ENCODE measurements at regions not wholly inside any gene's neighbourhood (a gene's known extent, or its start where the extent isn't known, plus 50 kb on each side); places are given as distances from the start of the nearest gene placed in this dataset.
"Not testable (repeated sequence)": the region's sequence is repeated elsewhere in the genome, so short reads cannot be mapped to it uniquely, and the experiment has no call there.

DNA sequence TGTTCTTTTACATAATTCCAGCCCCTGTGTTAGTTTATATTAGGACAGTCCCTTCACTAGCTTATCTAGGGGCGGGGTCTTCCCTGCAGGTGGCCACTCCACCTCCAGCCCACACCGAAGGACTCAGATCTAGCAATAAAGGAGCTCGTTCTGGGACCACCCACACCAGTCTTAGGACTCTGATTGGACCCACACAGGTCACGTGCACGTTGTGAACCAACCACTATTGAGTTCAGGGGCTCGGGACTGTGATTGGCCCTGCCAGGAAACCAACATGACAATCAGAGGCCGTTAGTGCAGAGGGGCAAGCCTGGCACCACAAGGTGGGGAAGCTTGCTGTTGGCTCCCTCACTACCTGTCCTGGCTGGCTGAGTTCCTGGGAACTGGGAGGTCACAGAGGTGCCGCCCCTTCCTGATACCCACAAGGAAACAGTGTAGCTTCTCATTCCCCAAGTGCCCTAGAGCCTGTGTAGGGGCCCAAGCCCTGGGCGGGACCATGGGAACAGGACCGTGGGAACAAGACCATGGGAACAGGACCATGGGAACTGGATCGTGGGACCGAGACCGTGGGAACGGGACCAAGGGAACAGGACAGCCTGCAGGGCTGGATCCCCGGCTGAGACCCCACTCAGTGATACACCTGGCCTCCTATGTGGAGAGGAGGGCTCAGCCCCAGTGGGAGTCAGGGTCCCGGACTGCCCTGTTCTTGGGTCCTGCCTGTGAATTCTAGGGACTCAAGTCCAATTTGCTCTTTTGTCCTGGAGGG is 297.8 kb downstream of the ADGRD1 start:
- DNase-seq: no peak

DNA sequence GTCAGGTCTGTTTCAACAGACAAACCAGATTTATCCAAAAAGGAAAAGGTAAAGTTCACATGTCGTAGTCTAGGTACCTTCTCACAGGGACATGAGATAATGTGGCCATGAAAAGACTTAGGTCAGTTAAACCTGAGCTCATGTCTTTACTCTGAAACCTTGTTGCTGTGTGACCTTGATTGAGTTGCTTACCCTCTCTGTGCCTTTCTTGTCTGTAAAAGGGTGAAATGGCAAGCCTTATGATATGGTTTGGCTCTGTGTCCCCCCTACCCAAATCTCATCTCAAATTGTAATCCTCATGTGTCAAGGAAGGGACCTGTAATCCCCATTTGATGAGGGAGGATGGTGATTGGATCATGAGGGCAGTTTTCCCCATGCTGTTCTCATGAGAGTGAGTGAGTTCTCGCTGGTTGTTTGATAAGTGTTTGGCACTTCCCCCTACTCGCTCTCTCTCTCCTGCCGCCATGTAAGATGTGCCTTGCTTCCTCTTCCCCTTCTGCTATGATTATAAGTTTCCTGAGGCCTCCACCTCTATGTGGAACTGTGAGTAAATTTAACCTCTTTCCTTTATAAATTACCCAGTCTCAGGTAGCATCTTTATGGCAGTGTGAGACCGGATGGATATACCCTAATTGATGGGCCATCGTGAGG is 299.8 kb downstream of the ADGRD1 start:
- DNase-seq: no peak

DNA sequence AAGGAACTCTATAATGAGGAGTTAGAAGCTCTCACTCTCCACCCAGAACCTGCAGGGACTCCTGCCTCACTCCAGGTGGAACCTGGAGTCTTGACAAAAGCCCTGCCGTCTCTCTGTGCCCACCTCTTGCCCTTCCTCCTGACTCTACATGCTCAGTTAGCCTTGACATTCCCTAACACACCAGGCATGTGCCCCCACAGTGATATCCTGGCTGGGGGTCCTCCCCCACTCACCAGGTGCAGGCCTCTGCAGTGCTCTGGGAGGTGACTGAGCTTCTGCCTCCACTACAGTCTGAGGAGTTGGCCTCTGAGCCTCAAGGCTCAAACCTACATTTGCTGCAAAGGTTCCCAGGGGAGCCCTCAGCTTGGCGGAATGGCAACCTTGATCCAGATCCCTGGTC is 300.7 kb downstream of the ADGRD1 start:
- DNase-seq: no peak

DNA sequence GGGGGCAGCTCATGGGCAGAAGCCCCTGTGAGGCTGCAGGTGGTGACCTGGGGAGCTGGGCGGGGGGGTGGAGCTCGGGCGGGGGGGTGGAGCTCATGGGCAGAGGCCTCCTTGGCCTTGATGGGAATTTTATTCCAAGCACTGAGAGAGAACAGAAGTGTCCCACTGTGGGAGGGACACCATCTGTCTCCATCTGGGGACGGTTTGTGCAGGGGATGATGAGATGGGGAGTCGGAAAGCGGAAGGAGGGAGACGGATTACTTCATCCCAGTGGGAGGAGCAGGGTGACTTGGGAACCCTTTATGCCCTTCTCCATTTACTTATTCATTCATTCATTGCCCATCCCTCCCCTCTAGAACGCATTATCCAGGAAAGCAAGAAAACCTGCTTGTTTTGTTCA is 304.7 kb downstream of the ADGRD1 start:
- DNase-seq: no peak

DNA sequence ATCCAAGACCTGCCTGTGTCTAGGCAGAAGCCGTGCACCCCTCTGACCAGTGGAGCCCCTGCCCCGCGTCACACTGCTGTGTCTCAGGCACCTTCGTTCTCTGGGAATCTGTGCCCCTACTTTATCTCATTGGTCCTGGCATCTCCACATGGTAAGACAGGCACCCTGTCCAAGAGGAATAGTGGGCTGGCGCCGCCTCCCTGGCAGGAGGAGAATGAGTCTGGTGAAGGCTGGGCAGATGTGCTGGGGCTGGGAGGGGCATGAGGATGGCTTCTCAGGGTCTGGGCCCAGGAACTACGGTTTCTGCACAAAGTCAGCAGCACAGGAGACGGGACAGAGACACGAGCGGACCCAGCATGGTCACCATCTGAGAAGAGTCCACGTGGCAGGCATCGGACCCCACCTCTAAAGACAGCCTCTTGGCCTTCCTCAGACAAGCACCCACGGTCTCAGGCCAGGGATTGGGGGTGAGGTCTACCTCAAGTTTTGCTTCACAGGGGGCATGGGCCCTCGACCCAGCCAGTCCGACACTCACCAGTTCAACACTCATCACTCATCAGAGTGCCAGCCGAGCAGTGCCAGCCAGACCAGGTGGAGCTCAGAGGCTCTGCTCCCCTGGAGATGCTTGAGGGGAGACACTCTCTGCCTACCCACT is 306.7 kb downstream of the ADGRD1 start:
- no peak for DNase-seq

DNA sequence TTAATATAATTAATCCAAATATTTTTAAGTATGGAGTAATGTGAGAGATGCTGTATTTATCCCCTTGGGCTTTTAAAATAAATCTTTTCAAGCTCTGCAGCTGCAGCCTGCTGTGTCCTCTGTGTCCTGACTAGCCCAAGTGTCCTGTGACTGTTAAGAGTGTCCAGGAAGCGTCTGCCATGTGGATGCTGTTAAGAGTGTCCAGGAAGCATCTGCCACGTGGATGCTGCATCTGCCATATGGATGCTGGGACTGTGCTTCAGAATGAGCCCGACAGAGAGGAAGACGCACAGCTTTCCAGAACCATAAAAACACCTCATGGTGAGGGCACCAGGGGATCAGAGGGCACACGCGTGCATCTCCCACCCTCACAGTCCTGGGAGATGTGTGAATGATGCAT is 307.2 kb downstream of the ADGRD1 start:
- DNase-seq: no peak

DNA sequence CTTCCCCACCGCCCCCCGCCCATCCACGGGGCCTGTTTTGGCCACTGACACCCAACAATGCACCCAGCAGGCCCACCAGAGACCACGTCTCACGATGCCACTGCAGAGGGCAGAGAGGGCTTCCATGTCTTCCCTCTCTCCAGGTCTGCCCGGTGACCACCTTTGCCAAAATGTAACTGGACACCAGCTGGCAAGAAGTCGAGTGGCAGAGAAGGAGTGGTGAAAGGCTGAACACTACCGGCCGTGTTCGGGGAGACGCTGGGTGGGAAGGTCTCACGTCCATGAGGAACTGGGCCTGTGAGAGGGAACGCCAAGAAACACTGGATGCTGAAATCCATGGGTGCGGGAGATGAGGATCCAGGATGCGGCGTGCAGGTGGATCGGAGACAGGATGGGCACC is 308.2 kb downstream of the ADGRD1 start:
- DNase-seq: no peak

DNA sequence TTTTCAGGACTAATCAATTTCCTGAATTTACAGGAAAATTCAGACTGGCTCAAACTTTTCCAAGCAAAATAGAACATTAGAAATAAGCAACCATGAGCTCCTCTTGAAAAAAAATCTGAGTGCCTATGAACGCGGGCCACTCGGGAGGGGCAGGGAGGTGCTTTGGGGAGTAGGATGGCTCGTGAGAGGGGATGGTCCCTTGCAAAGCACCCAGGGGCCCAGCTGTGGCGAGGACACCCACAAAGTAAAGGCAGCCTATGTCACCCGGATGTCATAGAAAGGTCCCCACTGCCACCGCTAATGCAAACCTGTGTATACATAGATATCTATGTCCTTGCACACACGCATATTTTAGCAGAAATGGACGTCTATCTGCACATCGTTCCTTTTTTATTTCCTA is 309.9 kb downstream of the ADGRD1 start:
- DNase-seq: no peak

DNA sequence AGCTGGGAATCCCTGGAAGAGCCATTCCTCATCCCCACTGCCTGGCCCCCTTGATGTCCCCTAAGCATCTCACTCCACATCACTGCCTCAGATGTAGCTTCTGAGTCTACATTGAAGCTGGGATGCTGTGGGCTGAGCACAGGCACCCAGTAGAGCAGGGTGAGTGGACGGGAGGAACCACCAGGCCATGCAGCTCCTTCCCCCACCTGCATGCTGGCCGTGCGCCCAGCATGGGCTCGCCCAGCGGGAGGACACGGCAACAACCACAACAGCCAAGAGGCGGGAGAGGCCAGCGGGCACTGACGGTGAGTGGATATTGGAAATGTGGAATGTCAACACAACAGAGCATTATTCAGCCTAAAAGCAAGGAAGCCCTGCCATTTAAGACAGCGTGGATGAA is 310.9 kb downstream of the ADGRD1 start:
- peak; percentile 3 for DNase-seq

DNA sequence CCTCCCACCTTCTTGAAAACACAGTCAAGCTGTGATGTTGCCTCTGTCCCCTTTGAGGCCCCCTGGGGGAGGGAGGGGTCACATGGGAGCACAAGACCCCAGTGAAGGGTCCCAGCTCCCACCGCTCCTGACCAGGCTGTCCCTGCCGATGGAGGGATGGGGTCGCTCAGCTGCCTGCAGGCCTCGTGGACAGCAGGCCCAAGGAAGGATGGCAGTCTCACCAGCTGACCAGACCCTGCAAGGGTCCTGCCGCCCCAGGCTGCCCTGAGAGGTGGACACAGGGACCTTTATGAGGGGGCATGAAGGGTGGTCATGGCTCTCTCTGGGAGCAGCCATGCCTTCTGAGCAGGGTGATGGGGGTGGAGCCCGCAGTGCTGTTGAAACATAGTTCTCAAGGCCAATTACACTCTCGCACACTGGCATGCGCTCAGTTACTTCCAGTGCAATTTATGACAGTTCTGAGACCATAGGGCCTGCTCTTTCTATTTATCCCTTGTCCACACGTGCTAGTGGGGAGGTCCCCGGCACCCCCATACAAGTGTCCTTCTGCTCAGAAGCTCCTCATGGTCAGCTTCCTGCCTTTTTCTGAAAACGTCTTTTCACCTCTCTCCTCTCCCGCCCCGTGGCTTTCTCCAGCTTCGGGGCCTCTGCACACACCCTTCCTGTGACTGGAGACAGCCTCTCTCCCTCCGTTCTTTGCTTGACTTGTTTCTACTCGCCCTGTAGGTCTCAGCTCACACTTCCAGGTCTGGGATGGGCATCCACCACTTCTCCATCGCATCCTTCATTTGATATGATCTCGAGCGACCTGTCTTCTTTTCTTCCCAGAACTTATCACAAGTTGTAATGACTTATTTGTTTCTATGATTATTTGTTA is 313.1 kb downstream of the ADGRD1 start:
- no peak for DNase-seq

DNA sequence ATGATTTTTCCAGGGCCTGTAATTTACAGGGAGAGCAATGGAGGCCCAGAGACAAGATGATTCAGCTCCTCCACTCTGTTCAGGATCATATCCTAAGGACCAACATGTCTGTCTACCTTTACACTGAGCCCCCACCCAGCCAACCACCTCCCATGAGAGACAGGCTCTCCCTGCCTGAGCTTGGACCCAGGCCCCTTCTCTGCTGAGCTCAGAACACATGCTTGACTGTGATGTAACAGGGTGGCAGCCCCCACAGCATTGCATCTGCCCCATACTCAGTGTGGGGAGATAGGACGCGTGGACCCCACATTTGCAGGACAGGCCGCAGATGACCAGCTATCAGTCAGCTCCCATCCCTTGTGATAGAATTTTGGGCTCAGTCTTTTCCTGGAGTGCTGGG is 313.9 kb downstream of the ADGRD1 start:
- DNase-seq: no peak

DNA sequence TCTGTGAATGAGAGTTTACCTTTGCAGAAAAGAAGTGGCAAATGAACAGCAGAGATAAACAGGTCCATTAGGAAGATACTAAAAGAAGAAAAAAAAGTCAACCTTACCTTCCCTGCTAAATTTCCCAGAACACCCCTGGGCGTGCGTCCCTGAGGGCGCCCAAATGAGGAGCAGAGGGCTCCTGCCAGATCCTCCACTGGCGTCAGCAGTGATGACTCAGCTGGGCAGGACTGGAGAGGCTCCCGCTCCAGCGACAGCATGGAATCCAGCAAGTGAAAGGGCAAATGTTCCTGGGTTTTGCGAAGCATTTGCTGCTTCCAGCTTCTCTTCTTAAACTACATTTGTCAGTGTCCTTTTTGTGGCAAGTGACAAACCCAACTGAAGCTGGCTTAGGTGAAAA is 314.4 kb downstream of the ADGRD1 start:
- not testable (repeated sequence) for DNase-seq

DNA sequence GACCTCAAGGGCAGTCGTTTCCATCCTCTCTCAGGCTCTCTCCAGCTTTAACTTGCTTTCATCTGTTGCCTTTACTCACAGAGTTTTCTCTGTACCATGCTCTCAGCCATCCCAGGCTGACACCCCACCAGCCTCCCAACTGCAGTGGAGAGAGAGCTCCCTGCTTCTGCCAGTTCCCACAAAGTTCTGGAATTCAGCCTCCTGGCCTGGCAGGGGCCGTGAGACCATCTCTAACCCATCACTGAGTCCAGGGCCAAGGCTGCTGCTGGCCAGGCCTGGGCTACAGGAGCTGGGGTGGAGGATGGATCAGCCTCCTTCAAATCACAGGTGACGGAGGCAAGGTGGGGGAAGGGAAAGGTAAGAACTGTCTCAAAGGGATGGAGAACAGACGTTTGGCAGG is 314.9 kb downstream of the ADGRD1 start:
- not testable (repeated sequence) for DNase-seq

DNA sequence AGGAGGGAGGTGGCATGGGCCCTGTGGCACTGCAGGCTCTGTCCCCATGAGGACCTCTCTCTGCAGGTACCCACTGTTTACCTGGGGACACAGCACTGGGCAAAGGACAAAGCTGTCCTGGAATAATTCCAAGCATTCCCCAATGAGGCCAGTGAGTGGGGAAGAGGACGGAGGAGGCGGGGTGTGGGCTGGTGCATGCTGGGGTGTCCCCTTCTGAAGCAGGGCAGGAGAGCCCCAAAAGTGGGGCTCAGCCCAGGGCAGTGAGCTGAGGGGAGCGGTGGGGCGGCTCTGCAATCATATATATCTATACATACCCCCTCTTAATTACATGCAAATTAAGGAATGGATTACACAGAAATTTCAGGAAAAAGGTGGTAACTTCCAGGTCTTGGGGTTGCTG is 315.8 kb downstream of the ADGRD1 start:
- DNase-seq: no peak

DNA sequence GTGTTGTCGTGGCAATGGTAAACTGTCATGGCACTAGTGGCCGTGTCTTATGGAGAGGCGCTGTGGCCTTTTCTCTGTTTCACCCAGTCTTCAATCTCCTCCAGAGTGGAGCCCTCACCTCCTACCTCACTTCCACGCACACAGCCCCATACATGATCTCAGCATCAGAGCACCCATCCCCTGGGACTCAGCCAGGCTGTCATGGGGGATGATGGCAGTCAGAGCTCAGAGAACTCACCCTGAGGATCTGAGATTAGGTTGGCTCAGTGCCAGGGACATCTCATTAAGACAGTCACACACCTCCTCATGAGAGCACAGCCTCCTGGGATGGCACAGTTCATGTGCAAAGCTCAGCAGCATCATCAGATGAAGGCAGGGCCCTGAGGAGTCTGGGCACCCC is 316.3 kb downstream of the ADGRD1 start:
- peak; percentile 11 for DNase-seq

DNA sequence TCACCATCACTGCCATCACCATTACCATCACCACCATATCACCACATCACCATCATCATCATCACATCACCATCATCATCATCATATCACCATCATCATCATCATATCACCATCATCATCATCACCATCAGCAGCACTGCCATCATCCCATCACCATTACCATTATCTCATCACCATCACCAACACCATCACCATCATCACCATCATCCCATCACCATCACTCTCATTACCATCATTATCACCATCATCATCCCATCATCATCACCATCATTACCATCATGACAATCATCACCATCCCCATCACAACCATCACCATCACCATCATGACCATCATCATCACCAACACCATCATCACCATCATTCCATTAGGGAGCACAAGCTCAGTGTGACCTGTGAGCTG is 318.0 kb downstream of the ADGRD1 start:
- no peak for DNase-seq

DNA sequence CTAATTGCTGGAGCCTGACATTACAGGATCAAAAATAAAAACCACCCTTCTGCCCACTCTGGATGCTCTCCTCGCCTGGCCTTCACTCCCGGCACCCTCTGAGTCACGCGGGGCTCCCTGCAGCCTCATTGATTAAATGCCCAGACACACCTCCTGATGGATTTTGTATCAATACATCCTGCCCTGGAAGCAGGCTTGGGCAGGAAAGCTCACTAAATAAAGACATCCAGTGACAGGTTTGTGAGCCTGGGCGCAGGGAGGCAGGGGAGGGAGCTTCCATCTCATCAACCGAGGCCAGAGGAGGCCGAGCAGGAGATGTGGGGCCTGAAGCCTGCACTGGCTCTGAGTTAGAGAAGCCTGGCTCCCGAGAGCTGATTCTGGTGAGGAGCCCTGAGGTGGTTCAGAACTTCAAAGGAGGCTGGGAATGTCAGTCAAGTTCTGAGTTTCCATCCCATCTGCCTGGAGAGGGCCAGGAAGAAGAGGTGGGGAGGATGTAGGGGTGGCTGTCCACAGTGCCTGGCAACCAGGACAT is 318.6 kb downstream of the ADGRD1 start:
- DNase-seq: not testable (repeated sequence)

DNA sequence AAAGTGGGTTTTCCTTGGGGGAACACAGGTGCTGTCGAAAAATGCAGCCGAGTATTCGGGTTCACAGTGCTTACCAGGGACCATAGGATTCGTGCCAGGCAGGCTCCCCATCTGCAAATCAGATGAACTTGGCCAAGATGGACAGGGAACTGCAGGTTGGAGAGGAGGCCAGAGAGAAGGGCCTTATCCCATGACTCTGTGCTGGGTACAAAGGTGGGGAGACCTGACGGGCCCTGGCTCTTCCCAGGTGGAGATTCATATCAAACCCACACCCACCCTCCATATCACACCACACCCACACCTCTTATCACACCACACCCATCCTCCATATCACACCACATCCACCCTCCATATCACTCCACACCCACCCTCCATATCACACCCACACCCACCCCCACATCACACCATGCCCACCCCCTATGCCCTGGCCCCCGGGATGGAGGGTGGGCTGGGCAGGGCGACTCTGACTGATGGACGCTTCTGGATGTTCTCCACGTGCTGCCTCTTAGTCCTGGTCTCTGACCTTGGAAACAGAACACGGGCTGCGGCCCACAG is 319.7 kb downstream of the ADGRD1 start:
- DNase-seq: no peak

DNA sequence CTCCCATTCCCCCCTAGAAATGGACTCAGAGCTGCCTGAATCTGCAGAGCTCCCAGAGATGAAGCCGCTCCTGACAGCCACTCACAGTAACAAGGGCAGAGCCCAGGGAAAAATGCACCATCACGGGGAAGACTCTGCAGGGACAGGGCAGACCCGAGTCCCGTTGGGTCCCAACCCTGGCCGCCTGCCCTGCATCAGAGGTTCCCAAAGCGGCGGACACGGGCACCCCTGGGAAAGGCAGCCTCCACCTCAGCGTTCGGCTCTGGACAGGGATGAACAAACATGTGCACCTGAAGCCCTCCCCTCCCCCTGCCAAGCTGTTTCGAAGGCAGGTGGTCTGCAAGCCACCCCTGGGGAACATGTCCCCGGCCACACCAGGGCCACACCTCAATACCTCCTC is 320.4 kb downstream of the ADGRD1 start:
- no peak for DNase-seq

DNA sequence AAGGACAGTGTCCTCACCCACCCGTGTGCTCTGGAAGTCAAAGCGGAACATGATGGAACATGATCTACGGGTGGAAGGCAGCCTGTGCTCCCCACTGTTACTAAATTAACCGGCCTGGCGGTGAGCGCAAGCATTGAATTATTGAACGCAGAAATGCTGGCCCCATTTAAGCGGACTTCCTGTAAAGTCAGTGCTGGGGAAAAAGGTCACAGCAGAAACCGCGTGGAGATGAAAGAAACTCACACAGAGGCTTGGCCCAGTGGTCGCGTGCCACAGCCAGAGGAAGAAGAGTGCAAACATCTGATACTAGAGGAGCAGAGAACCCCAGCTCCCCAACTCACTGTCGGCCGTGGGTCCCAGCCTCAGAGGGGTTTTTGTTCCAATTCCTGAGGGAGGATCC is 321.2 kb downstream of the ADGRD1 start:
- DNase-seq: no peak

DNA sequence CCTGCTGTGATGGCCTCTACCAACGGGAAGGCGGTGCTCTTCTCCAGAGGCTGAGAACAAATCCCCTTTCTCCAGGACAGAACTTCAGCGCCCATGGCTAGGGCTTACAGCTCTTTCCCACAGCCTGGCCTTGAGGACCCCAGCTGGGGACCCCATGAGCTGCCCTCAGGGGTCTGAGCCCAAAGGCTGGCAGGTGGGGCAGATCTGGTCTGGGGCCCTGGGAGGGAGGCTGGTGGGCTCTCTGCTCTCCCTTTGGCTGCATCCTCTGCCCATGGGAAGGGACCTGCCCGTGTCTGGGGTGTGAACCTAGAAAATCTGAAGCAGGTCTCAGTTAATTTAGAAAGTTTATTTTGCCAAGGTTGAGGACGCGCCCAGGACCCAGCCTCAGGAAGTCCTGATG is 322.1 kb downstream of the ADGRD1 start:
- no peak for DNase-seq

DNA sequence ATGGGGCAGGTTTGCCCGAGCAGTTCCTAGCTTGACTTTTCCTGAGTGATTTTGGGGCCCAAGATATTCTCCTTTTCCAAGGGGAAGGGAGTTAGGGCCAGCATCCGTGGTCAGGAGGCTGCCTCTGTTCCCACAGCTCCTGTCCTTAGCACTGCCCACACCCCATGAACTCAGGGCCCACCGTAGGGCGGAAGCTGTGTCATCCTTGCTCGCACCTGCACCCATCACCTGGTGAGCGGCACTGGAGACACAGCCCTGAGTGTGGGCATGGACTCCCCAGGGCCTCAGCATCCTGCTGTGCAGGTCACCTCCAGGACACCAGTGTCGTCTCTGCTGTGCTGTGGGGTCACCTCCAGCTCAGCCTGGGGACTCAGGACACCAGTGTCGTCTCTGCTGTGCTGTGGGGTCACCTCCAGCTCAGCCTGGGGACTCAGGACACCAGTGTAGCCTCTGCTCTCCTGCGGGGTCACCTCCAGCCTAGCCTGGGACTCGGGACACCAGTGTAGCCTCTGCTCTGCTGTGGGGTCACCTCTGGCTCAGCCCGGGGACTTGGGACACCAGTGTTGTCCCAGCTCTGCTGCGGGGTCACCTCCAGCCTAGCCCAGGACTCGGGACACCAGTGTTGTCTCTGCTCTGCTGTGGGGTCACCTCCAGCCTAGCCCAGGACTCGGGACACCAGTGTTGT is 322.9 kb downstream of the ADGRD1 start:
- DNase-seq: no peak
